Left hindlimb (tissue), 1 donor: ENCODE measurements at regions not wholly inside any gene's neighbourhood (a gene's known extent, or its start where the extent isn't known, plus 50 kb on each side); places are given as distances from the start of the nearest gene placed in this dataset.
"Not testable (repeated sequence)": the region's sequence is repeated elsewhere in the genome, so short reads cannot be mapped to it uniquely, and the experiment has no call there.

Experiments
- DNase-seq: peaks from one replicate; pipeline ENCODE4 v3.0.0-alpha.2; 2018

DNA sequence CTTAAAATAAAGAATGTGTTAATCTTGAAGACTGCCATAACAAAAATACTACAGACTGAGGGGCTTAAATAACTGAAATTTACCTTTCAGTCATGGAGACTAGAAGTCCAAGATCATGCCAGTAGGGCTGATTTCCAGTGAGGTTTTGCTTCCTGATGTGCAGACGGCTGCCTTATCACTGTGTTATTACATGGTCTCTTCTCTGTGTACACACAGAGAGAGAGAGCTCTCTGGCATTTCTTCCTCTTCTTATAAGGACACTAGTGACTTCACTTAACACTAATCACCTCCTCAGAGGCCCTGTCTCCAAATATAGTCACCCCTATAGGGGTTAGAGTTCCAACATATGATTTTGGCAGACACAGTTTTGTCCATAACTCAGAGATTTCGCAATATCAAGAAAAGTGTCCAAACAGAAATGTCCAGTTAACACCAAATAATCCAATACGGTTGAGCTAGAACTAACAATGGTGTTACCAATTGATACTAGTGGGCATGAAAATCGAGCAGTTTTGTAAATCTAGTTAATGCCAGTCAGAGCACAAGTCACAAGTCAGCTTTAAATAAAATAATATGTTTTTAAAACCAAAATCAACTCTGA lies 399.8 kb downstream of the ADCYAP1 start:
- no peak for DNase-seq

GRCh38 chr18:1306641-1307040 lies 402.0 kb downstream of the ADCYAP1 start:
- DNase-seq: no peak

DNA sequence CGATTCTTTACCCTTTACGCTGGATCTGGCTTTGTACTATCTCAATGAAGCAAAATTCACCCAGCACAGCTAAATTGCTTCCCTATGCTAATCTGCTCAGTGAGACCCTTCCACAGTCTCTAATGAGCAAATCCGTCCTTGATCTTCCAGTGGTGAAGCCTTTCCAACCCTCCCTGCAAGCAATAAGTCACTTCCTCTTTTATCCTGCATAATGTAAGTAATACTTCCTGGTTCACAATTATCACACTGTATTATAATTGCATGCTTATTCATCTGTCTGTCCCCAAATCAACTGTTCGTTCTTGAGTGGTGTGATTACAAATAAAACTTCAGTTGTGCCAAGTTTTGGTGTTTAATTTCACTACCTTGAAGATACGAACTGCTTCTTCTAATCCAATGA lies 404.0 kb downstream of the ADCYAP1 start:
- no peak for DNase-seq

GRCh38 chr18:1311376-1311775 lies 406.7 kb downstream of the ADCYAP1 start:
- DNase-seq: no peak

DNA sequence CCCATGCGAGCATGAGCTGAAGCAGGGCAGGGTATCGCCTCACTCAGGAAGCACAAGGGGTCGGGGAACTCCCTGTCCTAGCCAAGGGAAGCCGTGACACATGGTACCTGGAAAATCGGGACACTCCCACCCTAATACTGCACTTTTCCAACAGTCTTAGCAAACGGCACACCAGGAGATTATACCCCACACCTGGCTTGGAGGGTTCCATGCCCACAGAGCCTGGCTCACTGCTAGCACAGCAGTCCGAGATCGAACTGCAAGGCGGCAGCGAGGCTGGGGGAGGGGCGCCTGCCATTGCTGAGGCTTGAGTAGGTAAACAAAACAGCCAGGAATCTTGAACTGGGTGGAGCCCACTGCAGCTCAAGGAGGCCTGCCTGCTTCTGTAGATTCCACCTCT lies 430.7 kb downstream of the ADCYAP1 start:
- DNase-seq: not testable (repeated sequence)

- no peak for DNase-seq
Observed at GRCh38 chr18:1350931-1351450, 446.3 kb downstream of the ADCYAP1 start.

DNA sequence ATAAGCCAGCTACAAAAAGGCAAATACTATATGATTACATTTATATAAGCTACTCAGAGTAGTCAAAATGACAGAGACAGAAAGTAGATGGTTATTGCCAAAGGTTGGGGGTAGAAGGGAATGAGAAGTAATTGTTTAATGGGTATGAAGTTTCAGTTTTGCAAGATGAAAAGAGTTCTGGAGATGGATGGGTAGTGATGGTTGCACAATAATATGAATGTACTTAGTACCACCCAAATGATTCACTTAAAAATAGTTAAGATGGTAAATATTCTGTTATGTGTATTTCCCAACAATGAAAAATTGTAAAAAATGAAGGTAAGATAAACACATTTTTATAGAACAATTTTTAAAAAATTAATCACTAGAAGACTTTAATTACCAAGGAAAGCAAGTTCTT lies 448.4 kb downstream of the ADCYAP1 start:
- DNase-seq: no peak

DNA sequence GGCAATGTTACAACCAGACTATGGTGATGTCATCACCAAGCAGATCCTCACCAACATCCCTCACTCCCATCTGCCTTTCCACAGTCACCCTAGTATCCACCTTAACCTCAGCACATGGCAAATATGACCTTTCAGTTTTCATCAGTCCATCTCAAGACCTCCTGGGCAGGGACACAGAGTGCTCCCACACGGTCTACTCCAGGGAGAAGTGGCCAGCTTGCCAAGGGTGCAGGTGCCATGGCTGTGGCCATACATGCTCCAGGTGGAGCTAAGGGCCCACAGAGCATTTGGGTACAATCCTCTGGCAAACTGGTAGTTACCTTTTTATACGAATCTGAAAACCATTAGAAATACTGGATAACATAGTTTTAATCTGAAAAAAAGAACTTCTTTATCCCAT lies 453.1 kb downstream of the ADCYAP1 start:
- DNase-seq: no peak

DNA sequence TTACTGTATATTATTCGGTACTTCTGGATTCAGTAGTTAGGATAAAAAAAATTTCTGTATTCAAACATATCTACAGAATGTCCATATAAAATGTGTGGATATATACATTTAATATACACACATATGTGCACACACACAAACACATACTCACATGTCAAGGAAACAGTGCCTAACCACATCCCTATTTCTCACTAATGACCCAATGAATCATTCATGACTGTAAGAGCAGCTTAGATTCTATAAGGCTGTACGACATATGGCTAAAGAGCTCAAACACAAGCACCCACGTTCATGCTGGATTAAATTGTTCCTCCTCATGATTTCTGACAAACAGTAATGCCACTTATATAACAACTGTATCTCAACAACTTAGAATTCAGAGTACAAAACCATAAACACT lies 457.3 kb downstream of the ADCYAP1 start:
- no peak for DNase-seq

GRCh38 chr18:1370552-1370951 lies 465.9 kb downstream of the ADCYAP1 start:
- DNase-seq: no peak

- no peak for DNase-seq
Observed at GRCh38 chr18:1371724-1372123, 467.1 kb downstream of the ADCYAP1 start.

GRCh38 chr18:1383465-1383864 lies 478.8 kb downstream of the ADCYAP1 start:
- DNase-seq: no peak

DNA sequence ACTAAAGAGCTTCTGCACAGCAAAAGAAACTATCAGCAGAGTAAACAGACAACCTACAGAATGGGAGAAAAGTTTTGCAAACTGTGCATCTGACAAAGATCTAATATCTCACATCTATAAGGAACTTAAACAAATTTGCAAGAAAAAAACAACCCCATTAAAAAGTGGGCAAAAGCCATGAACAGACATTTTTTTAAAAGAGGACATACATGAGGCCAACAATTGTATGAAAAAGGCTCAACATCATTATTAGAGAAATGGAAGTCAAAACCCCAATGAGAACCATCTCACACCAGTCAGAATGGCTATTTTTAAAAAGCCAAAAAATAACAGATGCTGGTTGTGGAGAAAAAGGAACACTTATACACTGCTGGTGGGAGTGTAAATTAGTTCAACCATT lies 483.8 kb downstream of the ADCYAP1 start:
- not testable (repeated sequence) for DNase-seq

- DNase-seq: no peak
Observed at GRCh38 chr18:1392046-1392445, 487.4 kb downstream of the ADCYAP1 start.

- DNase-seq: no peak
Observed at GRCh38 chr18:1392865-1393734, 488.4 kb downstream of the ADCYAP1 start.

DNA sequence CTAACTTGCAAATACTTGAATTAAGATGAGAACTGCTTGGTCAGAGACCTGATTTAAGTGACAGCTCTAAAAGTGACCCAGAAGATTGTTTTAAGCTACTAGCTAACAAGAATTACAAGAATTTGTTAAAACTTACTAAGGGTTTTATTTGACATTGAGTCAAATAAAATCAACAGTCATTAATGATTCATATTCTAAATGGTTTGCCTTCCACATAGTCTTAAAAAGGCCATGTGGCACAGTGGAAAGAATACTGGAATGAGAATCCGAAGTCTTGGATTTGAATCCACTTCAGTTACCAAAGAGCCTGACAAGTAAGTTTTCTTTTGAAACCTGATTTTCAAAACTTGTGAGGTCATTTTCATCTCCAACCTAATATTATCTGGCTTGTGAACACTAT lies 489.3 kb downstream of the ADCYAP1 start:
- no peak for DNase-seq

DNA sequence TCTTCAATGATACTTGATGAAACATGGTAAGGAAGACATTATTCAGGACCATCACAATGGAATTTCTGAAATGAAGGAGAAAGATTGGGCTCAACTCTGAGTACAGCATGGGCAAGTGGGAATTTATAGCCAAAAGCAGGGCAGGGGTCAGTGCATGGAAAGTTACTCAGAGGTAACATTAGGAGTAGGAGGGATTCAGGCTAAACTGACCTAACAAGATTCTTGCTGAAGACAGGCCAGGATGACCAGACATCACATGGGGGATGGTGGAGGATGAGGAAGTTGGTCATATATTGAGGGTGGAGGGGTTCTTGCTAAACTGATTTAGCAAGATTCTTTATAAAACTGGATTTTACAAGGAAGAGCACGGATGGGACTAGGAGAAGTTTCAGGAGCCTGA lies 489.8 kb downstream of the ADCYAP1 start:
- no peak for DNase-seq

GRCh38 chr18:1394966-1395365 lies 490.3 kb downstream of the ADCYAP1 start:
- no peak for DNase-seq

GRCh38 chr18:1408376-1408775 lies 503.7 kb downstream of the ADCYAP1 start:
- DNase-seq: no peak

GRCh38 chr18:1412655-1413322 lies 508.1 kb downstream of the ADCYAP1 start:
- DNase-seq: no peak

DNA sequence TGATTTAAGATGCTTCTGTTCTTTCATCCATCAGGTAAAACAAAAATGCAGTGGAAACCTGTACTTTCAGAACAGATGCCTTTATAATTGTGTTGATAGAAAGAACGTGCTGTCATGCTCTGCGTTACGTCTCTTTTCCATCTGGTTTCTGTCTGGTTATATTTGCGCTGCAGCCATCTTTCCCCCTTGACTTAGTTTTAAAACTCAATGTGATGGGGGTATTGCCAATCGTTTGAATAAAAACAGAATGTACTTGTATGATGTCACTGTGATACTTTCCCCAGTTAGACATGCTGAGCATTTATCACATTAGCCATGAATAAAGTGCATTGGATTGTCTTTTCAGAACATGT lies 508.6 kb downstream of the ADCYAP1 start:
- no peak for DNase-seq

GRCh38 chr18:1416074-1416473 lies 511.4 kb downstream of the ADCYAP1 start:
- no peak for DNase-seq

DNA sequence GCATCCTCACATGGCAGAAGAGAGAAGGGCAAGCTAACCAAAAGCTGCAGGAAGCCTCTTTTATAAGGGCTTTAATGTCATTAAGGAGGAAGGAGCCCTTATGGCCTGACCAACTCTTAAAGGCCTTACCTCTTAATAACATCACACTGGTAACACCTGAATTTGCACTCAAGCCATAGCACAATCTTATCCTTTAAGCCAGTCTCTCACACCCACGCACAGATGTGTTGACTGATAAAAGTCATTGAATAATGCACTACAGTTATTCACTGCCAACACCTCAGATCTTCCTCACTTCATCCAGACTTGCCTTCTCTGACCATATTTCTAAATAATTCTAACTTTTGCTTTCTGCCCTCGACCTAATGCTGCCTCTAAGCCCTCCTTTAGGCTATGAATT lies 516.8 kb downstream of the ADCYAP1 start:
- no peak for DNase-seq

- DNase-seq: no peak
Observed at GRCh38 chr18:1422634-1423033, 518.0 kb downstream of the ADCYAP1 start.
